GM18909 (cell line): ENCODE measurements at regions not wholly inside any gene's neighbourhood (a gene's known extent, or its start where the extent isn't known, plus 50 kb on each side); places are given as distances from the start of the nearest gene placed in this dataset.
A peak's percentile ranks its signal among the peaks of the same experiment; 100 is the strongest.

Source experiments
- ATAC-seq: cut with Tn5 transposase; IDR thresholded peaks from one replicate; pipeline ENCODE4 v1.9.1; 2021; ENCODE audit warnings: mild to moderate bottlenecking; ENCODE audit not compliant: unreplicated experiment, poor library complexity

DNA sequence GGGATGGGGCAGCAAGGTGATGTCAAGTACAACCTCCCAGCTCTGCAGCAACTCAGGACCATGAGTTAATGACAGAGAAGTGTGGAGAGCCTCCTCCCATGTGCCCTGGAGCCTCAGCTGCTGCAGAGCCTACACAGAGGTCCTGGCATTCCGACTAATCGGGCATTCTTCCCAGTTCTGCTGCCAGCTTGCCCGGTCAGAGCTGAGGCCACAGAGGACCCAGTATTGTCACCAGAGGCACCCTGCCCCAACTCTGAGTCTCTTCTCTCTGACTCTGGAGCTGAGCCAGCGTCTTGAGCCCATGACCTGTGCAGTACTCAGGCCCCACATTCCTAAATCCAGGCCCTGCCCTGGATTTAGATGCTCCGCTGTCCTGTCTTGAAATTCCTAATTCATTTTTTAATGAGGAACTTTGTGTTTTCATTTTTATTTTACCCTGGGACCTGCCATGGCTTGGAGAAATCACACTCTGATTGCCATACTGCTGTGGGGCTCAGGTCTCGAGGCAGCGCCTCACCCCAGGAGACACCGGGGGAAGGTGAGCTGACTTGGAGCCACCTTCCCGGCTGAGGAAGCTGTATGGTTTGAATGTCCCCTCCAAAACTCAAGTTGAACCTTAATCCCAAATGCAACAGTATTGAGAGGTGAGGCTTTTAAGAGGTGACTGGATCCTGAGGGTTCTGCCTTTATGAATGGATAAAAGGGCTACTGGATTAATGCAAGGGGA is 144.9 kb upstream of the ZNF507 start:
- no peak for ATAC-seq

DNA sequence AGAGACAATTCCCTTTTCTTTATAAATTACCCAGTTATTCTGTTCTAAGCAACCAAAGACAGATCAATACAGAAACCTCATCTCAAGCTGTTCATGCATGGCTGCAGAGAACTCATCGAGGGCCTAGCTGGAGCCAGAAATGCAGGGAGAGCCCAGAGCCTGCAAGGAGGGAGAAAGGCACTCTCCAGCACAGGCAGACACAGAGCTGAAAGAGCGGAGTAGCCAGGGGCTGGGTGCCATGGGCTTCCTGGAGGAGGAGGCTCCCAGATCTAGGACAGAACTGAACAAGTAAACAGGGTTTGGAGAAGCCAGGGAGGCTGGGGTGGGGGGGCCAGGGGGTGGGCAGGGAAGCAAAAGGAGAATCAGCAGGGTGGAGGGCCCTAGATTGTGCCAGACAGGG is 144.2 kb upstream of the ZNF507 start:
- no peak for ATAC-seq

DNA sequence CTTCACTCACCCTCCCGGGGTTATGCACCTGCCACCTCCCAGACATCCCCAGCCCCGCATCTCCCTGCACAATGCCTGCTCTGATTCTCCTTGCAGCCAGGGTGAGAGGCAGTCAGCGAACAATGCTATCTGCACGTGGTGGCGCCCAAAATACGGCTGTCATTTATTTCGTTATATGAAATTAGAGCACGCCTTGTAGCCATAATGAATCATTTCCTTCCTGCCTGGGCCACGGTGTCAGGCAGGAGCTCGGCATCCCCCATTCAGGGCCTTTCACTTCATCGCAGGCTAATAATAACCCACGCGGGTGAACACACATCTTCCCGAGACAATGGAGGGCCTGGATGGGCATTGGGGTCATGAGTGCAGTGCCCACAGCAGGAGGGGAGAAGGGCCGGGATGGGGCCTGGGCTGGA is 143.8 kb upstream of the ZNF507 start:
- no peak for ATAC-seq

DNA sequence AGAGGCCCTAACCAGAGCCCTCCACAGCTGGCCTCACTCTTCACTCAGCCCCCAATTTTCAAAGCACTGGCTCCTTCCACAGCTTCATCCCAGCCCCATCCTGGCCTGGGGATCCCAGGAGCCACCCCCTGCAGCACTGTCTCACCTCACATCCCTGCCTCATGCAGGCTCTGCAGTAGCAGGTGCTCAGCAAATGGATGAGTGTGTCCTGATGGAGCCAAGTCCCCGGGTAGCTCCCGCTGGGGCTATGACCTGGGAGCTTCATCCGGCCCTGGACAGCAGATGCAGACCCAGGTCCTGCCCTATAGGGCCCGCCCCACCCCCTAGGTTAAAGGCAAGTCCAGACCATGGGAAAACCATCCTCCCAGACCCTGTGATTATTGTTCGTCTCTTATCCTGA is 143.2 kb upstream of the ZNF507 start:
- ATAC-seq, result no peak

DNA sequence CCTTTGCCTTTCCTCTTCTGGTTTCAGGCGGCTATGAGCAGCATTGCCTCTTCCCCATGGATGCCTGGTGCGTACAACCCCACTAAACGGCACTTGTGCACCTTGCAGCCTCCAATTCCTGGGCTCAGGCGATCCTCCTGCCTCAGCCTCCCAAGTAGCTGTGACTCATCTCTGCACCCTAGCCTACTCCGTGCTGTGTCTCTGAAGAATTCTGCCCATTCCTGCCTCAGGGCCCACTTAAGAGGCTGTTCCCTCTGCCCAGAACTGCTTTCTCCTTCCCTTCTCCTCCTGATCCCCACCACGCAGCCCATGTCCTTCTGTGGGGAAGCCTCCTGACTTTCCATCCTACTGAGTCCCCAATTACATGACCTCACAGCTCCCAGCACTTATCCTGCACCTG is 142.2 kb upstream of the ZNF507 start:
- no peak for ATAC-seq

DNA sequence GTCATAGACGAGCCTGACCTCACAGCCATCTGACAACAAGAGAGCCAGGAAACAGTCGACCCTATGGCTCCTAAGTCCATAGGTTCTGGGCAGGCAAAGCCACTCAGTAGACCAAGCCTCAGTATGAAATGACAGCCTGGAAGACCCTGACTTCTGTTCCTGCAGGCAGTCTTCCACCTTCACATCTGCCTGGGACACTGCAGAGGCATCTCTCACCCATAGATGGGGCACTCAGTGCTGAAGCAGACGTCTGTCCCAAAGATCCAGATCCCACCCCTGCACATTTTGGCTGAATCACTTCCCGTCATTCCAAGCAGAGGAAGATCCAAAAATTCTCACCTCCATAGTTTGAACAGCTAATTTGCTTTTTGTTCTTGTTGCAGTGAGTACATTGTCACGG is 139.3 kb upstream of the ZNF507 start:
- ATAC-seq, result no peak

DNA sequence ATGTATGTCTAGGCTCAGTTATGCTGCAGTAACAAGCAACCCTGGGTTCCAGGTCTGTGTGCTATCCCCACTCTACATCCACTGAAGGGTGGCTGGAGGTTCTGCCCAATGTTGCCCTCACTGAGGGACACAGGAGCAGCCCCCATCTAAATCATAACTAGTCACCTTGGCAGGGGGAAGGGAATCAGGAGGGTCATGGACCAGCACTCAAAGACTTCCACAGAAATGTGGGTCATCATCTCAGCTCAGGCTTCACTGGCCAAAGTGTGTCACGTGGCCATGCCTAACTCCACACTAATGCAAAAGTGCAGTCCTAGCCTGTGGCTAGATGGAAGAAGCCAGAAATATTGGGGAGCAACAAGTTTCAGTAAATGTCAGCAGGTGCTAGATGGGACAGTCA is 137.3 kb upstream of the ZNF507 start:
- ATAC-seq, result no peak

DNA sequence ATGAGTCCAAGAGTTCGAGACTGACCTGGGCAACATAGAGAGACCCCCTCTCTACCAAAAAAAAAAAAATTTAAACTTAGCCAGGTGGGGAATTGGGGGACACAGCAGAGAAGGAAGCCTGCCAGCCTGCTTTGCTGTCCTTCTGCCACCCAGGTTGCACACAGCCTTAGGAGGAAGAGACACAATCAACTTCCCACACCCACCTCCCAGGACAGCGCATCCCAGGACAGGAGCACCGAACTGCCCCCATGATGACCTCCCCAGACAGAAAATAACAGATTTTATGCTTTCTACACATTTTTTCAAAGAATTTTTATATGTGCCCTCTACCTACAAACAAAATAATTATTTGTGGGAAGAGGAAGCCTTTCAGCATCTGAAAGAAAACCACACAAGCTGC is 126.0 kb upstream of the ZNF507 start:
- no peak for ATAC-seq

DNA sequence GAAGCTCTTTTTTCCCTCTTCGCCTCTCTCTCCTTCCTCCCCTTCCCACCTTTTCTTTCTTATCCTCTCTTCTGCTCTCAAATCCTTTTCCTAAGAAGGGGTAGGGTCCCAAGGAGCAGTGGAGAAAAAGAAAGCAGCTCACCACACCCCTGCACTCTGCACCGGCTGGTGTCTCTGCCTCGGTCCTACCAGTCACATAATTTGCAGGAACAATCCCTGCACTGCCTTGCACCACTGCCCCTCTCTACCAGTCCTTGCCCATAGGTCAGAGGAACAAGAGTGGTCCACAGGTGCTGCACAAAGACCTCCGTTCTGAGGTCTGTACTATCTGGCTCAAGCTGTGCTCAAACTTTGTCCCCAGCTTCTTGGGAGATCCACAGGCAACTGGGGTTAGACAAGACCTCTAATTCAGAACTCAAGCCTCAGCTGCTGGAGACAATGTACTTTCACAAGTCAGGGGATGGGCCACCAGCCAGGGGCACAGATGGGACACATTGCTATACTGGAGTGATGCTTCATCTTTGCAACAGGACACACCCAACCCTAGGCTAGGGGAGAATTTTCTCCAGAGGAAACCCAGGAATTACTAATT is 125.4 kb upstream of the ZNF507 start:
- ATAC-seq, result no peak

DNA sequence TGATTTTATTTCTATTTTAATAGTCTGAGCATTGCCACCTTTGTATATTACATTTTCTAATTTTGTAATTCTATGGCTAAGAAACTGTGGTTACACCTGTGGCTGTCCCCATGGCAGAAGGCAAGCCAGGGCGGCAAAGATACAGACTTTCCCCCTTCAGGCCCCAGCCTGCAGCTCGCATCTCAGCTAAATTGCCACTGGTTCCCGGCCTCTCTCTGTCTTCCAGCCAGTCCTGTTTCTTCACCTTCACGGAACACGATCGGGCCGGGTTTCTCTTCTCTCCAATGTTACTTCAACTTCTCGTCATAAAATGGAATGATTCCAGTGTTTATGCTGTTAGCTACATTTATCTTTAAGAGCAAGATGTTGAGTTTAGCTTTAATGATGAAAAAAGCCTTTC is 124.5 kb upstream of the ZNF507 start:
- ATAC-seq, result no peak

DNA sequence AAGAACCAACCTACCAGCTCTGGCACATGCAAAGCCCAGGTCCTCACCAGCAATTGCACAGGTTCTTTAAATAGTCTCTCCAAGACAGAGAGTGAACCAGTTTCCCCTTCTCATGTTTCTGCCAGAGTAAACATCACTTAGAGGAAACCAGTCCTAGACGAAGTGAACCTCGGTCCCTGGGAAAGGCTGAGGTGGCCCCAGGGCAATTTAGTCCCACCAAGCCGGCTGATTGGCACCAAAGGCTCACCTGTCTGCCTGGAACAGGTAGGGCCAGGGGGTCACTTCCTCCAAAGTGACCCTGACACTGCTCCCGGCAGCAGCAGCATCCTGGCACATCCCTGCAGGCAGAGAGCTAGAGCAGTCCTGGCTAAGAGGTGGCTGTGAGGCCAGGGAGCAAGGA is 122.9 kb upstream of the ZNF507 start:
- ATAC-seq, result no peak

DNA sequence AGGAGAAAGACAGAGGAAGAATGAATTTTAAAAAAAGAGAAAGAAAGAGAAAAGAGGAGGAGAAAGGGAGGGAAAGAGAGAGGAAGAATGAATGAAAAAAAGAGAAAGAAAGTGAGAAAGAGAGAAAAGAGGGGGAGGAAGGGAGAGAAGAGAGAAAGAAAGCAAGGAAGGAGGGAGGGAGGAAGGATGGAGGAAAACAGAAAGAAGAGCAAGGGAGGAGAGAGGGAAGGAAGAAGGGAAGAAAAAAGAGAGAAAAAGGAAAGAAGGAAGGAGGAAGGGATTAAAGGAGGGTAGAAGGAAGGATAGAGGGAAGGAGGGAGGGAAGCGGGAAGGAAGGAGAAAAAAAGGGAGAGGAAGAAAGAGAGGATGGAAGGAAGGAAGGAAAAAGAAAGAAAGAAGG is 122.3 kb upstream of the ZNF507 start:
- ATAC-seq, result no peak

DNA sequence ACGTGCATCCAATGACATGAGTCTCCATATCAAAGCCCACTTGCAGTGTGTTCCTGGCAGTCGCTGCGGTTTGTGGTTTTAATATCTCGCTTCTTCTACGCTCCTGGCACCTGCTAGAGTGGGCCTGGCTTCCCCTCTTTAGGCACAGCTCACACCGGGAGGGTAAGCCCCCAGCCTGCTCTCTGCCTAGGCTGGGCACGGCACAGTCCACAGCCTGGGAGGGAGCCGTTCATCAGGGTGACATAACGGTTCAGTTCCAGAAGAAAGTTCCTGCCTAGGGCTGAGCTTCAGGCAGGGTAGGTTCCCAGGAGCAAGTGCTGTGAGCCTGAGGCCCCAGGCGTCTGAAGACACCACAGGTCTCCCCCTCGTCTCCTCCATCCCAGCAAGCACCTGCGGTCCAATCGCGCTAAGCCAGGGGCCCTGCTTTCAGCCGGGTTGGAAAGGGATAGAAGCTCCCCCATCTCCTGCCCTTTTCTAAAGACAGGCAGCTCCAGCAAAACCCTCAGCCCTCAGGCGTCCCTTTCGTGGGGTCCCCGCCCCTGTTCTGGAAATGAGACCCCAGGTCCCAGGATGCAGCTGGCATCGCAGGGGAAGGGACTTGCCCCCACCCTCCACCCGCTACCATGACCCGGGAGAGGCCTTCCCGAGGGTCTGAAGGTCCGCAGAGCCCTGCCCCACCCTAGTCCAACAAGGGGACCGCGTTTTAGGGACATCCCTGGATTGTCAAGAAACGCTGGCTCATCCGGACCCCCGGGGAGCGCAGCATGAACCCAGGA is 121.6 kb upstream of the ZNF507 start:
- ATAC-seq, result no peak

DNA sequence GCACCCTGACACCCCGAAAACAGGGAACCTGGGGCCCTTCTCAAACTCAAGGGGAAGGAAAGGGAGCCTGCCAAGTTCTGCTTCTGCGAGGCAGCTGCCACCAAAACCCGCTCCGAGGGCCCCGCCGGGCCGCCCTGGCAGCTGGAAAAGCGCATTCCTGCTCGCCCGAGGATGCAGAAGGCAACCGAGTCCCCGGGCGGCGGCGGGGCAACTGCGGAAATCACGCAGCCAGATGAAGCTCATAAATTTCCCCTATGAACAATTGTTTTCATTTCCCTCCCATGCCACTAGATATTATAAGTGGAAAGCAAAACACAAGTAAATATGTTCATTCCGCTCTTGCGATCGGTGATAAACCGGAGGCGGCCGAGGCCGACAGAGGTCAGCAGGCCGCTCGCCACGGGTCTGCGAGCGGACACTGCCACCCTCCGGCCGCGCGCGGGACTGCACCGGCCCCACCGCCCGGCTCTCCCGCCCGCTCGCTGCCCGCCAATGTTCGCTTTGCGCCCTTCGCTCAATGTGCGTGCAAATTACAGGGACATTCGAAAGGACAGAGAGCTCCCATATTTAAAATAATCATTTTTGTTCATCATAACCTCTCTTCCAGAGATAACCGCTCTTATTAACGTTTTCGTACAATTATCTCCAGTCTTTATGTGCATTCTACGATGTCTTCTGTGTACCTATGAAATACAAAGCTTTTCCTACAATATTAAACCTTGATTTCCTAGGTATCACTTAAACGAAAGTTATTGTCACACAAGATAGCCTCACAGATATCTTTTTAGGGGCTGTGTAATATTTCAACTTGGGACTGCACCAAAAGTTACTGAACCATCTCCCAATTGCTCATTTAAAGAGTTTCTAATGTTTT is 120.8 kb upstream of the ZNF507 start:
- peak; percentile 78 for ATAC-seq

DNA sequence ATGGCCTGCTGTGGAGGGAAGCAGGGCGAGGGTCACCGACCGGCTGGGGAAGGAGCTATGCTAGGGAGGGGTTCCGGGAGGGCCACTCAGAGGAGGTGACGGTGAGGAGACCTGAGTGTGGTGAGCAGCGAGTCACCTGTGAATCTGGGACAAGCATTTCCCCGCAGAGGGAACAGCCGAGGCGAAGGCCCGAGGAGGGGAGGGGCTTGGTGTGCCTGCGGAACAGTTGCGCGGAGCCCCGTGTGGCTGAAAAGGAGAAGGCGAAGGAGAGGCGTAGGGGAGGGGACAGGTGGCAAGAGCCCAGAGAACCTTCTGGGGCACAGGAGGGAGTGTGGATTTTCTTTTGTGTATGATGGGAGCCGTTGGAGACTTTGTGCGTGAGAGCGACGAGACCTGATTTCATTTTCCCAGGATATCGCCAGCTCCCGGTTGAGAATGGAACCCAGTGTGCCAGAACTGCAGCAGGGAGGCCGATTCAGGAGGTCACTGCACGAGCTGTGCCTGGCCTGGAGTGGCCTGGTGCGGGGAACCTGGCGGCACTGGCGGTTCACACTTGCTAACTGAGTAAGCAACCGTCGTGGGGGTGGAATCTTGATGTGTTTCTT is 117.7 kb upstream of the ZNF507 start:
- ATAC-seq, result no peak

DNA sequence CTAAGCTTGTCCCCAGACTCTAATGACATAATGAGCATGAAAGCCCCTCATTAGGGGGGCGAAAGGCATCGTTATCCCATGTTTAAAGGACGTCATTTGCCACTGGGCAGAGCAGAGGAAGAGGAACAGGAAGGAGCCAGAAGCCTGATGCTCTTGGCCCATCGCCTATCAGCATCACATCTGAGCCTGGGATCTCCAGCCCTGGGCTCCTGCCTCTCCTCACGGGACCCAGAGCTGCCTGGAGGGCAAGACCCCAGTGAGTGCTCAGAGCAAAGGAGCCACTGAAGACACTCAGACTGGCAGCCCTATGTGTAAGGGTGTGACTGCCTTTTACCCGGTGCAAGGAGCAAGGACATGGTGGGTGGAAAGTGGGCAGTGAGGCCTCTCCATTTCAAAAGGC is 115.0 kb upstream of the ZNF507 start:
- ATAC-seq, result no peak

DNA sequence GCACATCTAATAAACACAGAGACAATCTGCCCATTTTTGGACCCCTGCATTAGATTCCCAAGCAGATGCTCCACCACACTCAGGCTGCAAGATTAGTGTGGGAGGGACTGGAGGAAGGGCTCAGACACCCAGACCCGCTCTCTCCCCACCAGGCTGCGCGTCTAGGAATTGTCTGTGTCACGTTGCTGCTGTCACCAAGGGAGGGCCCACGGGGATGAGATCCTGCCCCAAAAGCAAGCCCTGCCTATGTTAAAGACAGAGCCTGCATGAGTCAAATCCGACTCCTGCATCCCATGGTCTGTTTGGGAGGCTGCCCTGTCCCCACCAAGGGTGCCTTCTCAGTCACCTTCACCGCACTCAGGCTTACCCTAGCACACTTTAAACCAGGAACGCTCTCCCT is 114.4 kb upstream of the ZNF507 start:
- no peak for ATAC-seq

DNA sequence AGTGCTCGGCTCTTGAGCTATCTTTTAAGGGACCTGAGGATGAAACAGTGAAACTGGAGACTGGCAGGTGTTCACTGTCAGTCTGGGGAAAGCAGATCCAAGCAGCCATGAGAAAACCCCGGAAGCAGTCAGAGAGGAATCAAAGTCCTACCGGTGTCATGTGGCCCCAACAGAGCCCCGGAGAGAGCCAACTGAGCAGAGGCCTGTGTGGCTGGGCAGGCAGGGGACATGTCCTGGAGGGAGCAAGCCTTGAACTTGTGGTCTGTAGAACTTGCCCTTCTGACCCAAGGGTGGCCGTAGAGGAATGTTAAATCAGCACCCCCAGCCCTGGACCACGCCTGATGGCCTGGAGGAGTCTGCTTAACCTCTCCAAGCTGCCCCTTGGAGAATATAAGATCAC is 113.7 kb upstream of the ZNF507 start:
- no peak for ATAC-seq

DNA sequence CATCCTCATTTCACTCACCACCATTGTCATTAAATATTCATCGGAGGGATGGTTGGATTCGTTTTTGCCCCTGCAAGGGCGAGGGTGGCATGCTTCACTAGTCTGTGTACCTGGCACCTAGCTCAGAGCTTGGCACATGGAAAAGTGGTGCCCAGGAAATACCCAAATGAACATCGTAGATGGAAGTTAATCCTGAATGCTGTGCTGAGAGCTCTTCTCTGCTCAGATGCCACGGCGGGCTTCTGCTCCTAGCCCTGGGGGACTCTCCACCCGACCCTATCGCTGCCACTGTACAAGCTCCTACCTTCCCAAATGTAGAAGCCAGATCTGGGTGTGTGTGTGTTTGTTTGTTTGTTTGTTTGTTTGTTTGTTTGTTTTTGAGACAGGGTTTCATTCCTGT is 113.0 kb upstream of the ZNF507 start:
- ATAC-seq, result no peak

DNA sequence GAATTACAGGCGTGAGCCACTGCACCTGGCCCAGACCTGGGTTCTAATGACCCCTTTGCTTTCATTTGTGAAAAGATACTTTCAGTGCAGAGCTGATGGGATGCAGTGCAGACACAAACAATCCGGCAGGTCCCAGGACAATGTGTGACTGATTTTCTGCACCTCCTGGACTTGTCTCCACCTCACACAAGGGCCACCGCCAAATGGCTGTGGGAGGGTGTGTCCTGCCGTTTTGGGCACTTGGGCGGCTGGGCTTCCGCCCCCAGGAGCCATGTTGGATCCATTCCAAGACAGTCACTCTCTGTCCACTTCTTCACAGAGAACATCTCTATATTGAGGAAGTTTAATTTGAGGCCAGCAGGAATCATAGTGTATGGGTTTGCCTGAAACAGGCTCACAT is 112.3 kb upstream of the ZNF507 start:
- no peak for ATAC-seq
